ENCODE measurements at regions not wholly inside any gene's neighbourhood (a gene's known extent, or its start where the extent isn't known, plus 50 kb on each side); places are given as distances from the start of the nearest gene placed in this dataset.

DNA sequence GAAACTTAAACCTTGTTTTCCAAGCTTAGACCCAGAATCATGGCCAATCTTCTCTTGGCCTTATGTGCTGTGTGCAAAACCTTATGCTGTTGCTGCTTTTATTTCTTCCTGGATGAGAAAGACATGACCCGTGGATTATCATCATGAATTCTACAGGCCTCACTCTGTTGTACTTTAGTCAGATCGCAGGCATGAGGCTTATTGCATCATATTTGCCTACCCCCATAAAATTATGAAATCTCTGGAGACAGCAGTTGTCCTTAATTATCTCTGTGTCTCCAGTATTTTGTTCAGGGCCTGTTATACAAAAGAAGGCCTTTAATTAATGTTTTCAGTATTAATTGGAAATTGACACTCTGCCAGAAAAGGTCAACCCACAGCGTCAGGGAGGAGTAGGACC is 71.6 kb downstream of the PLCE1 start:
- peaks cover 0 to 17% (median 5%) of the 10 kb centered on the region in 4 donors for H3K4me1 ChIP-seq
- ATAC-seq (peak; percentile 52 to 85 (median 74)), DNase-seq (no peak)
- 20% methylated on average over 3 of the region's 3 CpGs for WGBS (ENCODE audit: insufficient coverage, low coverage, low lambda C conversion rate, missing lambda C conversion rate)
- H3K27me3 ChIP-seq = no peaks in the 10 kb centered on the region
- H3K4me3 ChIP-seq = no peak overlapping the region
- H3K9me3 ChIP-seq = no peaks in the 10 kb centered on the region
- TF ChIP-seq, protein P1, sequence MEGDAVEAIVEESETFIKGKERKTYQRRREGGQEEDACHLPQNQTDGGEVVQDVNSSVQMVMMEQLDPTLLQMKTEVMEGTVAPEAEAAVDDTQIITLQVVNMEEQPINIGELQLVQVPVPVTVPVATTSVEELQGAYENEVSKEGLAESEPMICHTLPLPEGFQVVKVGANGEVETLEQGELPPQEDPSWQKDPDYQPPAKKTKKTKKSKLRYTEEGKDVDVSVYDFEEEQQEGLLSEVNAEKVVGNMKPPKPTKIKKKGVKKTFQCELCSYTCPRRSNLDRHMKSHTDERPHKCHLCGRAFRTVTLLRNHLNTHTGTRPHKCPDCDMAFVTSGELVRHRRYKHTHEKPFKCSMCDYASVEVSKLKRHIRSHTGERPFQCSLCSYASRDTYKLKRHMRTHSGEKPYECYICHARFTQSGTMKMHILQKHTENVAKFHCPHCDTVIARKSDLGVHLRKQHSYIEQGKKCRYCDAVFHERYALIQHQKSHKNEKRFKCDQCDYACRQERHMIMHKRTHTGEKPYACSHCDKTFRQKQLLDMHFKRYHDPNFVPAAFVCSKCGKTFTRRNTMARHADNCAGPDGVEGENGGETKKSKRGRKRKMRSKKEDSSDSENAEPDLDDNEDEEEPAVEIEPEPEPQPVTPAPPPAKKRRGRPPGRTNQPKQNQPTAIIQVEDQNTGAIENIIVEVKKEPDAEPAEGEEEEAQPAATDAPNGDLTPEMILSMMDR (IDR thresholded peaks at IDR 0.05) = no peak
- intact Hi-C loops (cut with DNase I) = no loop called here
- no peaks in the 10 kb centered on the region for H3K36me3 ChIP-seq
- H3K27ac ChIP-seq = peak overlapping the region in 1 of 3 donors; percentile 16

DNA sequence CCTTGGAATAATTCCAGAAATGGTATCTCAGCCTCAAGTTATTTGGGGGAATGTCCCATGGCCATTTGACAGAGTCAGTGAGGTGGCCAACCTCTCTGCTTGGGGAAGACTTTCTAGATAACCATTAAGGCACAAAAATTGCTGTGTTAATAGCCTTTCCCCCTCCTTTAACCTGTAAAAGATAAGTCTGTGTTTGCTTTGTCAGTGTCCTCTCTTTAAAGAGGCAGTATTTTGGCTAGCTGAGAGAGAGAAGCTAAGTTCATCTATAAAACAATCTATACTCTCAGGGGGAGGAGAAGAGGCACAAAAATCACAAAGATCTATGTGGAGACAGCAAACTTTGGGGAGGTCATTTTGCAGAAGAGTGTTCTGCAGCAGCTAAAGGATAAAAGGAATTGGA is 72.1 kb downstream of the PLCE1 start:
- intact Hi-C loops (cut with DNase I) = no loop called here
- H3K36me3 ChIP-seq = no peaks in the 10 kb centered on the region
- no peak overlapping the region for H3K27ac ChIP-seq
- DNase-seq (no peak), ATAC-seq (peak in 3 of 4 donors; percentile 50 to 65 (median 52))
- H3K4me1 ChIP-seq = peaks cover 0 to 17% (median 5%) of the 10 kb centered on the region in 4 donors
- no peaks in the 10 kb centered on the region for H3K27me3 ChIP-seq
- no peak for TF ChIP-seq POLR2A (IDR thresholded peaks at IDR 0.05)
- TF ChIP-seq, protein P1 (IDR thresholded peaks at IDR 0.05) = no peak
- H3K9me3 ChIP-seq = no peaks in the 10 kb centered on the region
- no peak overlapping the region for H3K4me3 ChIP-seq

DNA sequence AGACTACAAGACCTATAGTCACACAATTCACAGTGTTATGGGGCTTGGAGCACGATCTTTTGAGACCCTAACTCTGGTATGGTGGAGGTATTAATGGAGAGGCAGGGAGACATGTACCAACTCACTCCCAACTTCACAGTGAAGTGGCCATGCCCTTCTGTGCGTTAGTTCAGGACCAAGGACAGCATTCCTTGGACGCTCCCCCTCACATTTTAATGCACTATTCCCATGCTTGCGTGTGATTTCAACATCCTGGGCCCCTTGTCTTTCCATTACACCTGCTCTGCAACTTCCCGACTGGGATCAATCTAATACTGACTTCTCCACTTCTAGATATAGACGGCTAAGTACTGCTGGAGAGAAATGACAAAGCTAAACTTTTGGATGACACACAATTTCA is 72.7 kb downstream of the PLCE1 start:
- DNase-seq (no peak), ATAC-seq (peak; percentile 57 to 74 (median 60))
- no peak overlapping the region for H3K27ac ChIP-seq
- H3K36me3 ChIP-seq = no peaks in the 10 kb centered on the region
- H3K27me3 ChIP-seq = no peaks in the 10 kb centered on the region
- H3K9me3 ChIP-seq = no peaks in the 10 kb centered on the region
- peaks cover 0 to 17% (median 5%) of the 10 kb centered on the region in 4 donors for H3K4me1 ChIP-seq
- no peak overlapping the region for H3K4me3 ChIP-seq
- 22% methylated on average over 6 of the region's 6 CpGs for WGBS (ENCODE audit: insufficient coverage, low coverage, low lambda C conversion rate, missing lambda C conversion rate)
- intact Hi-C loops (cut with DNase I) = no loop called here
- no peak for TF ChIP-seq POLR2A (IDR thresholded peaks at IDR 0.05)
- TF ChIP-seq, protein P1 (IDR thresholded peaks at IDR 0.05) = no peak

DNA sequence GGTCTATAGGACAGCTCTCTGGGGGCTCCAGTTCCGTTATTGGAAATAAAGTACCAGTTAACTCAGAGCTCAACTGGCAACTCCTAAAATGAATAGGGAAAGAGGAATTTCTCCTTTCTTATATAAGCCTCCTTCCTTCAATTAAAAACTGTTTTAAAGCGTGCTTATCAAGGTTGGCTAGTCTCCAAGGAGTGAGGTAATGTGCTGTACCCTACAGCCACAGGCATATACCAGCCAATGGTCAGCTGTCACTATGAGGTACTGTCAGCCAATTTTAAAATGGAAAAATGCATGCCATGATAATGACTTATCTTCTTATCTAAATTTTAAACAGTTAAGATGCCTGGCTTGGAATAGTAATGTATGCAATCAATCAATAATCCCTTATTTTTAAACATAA is 76.2 kb downstream of the PLCE1 start:
- intact Hi-C loops (cut with DNase I) = no loop called here
- WGBS (ENCODE audit: insufficient coverage, low coverage, low lambda C conversion rate, missing lambda C conversion rate) = 24% methylated on average over 2 of the region's 2 CpGs
- Histone ChIP-seq H3K4me3 (no peak overlapping the region), H3K27ac (no peak overlapping the region), H3K9me3 (no peaks in the 10 kb centered on the region), H3K4me1 (peaks cover 0 to 14% (median 5%) of the 10 kb centered on the region in 4 donors), H3K27me3 (no peaks in the 10 kb centered on the region), H3K36me3 (no peaks in the 10 kb centered on the region)
- no peak for DNase-seq
- TF ChIP-seq, protein P1 (IDR thresholded peaks at IDR 0.05) = no peak
- TF ChIP-seq POLR2A (IDR thresholded peaks at IDR 0.05) = no peak
- ATAC-seq = no peak

DNA sequence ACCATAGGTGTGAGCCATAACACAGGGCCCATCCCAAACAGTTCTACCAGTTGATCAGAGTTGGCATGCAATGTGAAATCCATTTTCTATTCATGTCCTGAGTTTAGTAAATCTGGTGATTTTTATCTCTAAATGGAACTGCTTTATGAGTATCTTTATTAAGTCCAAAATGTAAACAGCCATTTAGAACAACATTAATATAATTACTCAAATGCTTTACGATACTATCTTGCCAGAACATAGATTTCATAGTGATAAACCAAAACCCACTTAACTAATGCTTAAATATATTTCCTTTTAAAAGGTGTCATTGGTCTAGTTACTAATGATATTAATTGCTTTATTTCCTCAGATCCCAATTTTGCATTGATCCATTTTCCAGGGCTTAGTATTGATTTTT is 80.7 kb downstream of the PLCE1 start:
- H3K4me1 ChIP-seq = peaks cover 0 to 5% (median 0%) of the 10 kb centered on the region in 4 donors
- H3K27me3 ChIP-seq = no peaks in the 10 kb centered on the region
- no peak overlapping the region for H3K4me3 ChIP-seq
- DNase-seq (no peak), ATAC-seq (no peak)
- no peaks in the 10 kb centered on the region for H3K9me3 ChIP-seq
- WGBS (ENCODE audit: insufficient coverage, low coverage, low lambda C conversion rate, missing lambda C conversion rate) = 100% methylated on average over 1 of the region's 1 CpG
- TF ChIP-seq POLR2A (IDR thresholded peaks at IDR 0.05) = no peak
- intact Hi-C loops (cut with DNase I) = no loop called here
- no peak overlapping the region for H3K27ac ChIP-seq
- no peaks in the 10 kb centered on the region for H3K36me3 ChIP-seq

All from right lobe of liver (tissue), 6 donors.